Uterus (tissue), 3 donors: ENCODE measurements at regions not wholly inside any gene's neighbourhood (a gene's known extent, or its start where the extent isn't known, plus 50 kb on each side); places are given as distances from the start of the nearest gene placed in this dataset.
A peak's percentile ranks its signal among the peaks of the same experiment; 100 is the strongest.
"Not testable (repeated sequence)": the region's sequence is repeated elsewhere in the genome, so short reads cannot be mapped to it uniquely, and the experiment has no call there.

Experiments used
- DNase-seq, 2 donors: peaks; one replicate each; pipeline ENCODE4 v3.0.0-alpha.2; 2019 to 2020
- H3K27ac ChIP-seq, 2 donors: fragments of 200-600 bp; sonication (generic); 1 replicate in 1 of 2; 2 replicates in 1 of 2; pipeline ENCODE4 v1.5.1; 2016 to 2018
- H3K27me3 ChIP-seq, 2 donors: fragments of 200-600 bp; sonication (generic); one replicate each; pipeline ENCODE4 v1.5.1; 2018 to 2019; ENCODE audit warnings: control low read depth in 1 of 2
- H3K36me3 ChIP-seq, 2 donors: fragments of 200-600 bp; sonication (generic); one replicate each; pipeline ENCODE4 v1.5.1; 2019; ENCODE audit warnings: control low read depth in 1 of 2
- H3K4me1 ChIP-seq, 2 donors: fragments of 200-600 bp; sonication (generic); one replicate each; pipeline ENCODE4 v1.5.1; 2018 to 2019; ENCODE audit warnings: control low read depth in 1 of 2
- H3K4me3 ChIP-seq, 2 donors: fragments of 200-600 bp; sonication (generic); 1 replicate in 1 of 2; 2 replicates in 1 of 2; pipeline ENCODE4 v1.5.1; 2018 to 2019; ENCODE audit warnings: mild to moderate bottlenecking in 1 of 2
- H3K9me3 ChIP-seq, 2 donors: fragments of 200-600 bp; sonication (generic); one replicate each; pipeline ENCODE4 v1.5.1; 2019; ENCODE audit warnings: control low read depth in 1 of 2
- POLR2A ChIP-seq, 2 donors: fragments of 450-650 bp; IDR thresholded peaks; one replicate each; pipeline ENCODE4 v1.6.1; 2016; ENCODE audit warnings: antibody characterized with exemption in 2 of 2, mild to moderate bottlenecking in 1 of 2, moderate library complexity in 1 of 2
- intact Hi-C: fragments of 100-400 bp; cut with DNase I; formaldehyde crosslinking; loops from one replicate; pipeline ENCODE4 v1.15.1; 2023; ENCODE audit warnings: low total_unique reads
- TF ChIP-seq, protein P1 (sequence below), 4 experiments: fragments of 200-600 bp in 2 of 4; fragments of 450-650 bp in 2 of 4; sonication (generic) in 2 of 4; IDR thresholded peaks; one replicate each; pipeline ENCODE4 v1.5.1; 2016 to 2019; ENCODE audit warnings: antibody characterized with exemption in 4 of 4, mild to moderate bottlenecking in 2 of 4, moderate library complexity in 1 of 4
- donor health status: DM: yes; HTN: yes; CAD: no.

DNA sequence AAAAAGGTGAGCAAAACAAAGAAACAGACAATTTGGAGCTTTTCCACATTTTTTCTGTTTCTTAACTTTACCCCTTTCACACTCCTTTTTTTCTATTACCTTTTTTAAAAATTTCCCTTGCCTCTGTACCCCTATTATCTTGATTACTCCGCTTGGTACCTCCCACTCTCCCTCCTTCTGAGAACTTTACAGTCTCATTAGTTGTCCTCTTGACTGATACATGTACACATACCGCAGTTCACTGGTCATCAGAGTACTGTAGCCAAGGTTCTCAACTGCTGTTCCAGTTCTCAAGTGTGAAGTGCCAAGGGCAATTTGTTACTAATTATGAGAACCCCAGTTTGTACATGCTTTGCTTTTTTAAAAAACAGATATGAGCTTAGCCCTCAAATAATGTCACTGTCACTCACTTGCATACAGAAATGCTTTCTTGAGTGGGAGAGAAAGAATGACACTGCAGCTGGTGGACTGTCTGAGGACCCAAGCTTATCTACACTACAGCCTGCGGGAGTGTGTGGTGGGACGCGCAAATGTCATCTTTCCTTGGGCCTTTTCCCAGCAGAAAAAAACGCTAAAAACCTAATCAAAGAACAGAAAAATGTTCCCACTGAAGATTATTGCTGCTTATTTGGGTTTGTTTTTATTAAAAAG is 160.8 kb downstream of the DISP1 start:
- H3K9me3 ChIP-seq = no peaks in the 10 kb centered on the region
- DNase-seq = no peak
- no peaks in the 10 kb centered on the region for H3K27me3 ChIP-seq
- peaks cover 4 to 6% of the 10 kb centered on the region in 2 donors for H3K4me1 ChIP-seq
- no peaks in the 10 kb centered on the region for H3K36me3 ChIP-seq
- no peak overlapping the region for H3K4me3 ChIP-seq
- intact Hi-C loops = no loop called here
- TF ChIP-seq POLR2A (IDR thresholded peaks at IDR 0.05) = no peak
- TF ChIP-seq, protein P1, sequence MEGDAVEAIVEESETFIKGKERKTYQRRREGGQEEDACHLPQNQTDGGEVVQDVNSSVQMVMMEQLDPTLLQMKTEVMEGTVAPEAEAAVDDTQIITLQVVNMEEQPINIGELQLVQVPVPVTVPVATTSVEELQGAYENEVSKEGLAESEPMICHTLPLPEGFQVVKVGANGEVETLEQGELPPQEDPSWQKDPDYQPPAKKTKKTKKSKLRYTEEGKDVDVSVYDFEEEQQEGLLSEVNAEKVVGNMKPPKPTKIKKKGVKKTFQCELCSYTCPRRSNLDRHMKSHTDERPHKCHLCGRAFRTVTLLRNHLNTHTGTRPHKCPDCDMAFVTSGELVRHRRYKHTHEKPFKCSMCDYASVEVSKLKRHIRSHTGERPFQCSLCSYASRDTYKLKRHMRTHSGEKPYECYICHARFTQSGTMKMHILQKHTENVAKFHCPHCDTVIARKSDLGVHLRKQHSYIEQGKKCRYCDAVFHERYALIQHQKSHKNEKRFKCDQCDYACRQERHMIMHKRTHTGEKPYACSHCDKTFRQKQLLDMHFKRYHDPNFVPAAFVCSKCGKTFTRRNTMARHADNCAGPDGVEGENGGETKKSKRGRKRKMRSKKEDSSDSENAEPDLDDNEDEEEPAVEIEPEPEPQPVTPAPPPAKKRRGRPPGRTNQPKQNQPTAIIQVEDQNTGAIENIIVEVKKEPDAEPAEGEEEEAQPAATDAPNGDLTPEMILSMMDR (IDR thresholded peaks at IDR 0.05) = no peak
- peak overlapping the region; percentile 47 to 52 for H3K27ac ChIP-seq

DNA sequence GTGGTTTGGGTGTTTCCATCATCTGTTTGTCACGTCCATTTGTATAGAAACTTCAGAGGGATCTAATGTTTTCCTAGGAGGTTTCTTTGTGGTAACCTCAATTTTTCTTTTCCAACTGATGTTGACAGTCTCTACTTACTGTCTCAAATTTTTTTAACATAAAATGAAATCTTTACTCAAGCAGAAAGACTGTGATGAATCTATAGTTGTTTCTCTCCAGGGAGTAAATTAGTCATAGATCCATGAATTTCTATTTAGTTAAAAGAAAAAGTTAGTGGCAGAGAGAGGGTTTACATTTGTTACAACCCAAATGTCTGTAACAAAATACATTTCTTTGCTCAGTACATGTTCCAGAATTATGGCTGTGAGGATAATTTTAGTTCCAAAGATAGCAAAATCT is 161.6 kb downstream of the DISP1 start:
- intact Hi-C loops = no loop called here
- DNase-seq = no peak
- Histone ChIP-seq H3K4me3 (no peak overlapping the region), H3K4me1 (peaks cover 4 to 6% of the 10 kb centered on the region in 2 donors), H3K27me3 (no peaks in the 10 kb centered on the region), H3K36me3 (no peaks in the 10 kb centered on the region), H3K27ac (peak overlapping the region; percentile 47 to 52), H3K9me3 (no peaks in the 10 kb centered on the region)
- TF ChIP-seq, protein P1 (IDR thresholded peaks at IDR 0.05) = no peak
- TF ChIP-seq POLR2A (IDR thresholded peaks at IDR 0.05) = no peak

DNA sequence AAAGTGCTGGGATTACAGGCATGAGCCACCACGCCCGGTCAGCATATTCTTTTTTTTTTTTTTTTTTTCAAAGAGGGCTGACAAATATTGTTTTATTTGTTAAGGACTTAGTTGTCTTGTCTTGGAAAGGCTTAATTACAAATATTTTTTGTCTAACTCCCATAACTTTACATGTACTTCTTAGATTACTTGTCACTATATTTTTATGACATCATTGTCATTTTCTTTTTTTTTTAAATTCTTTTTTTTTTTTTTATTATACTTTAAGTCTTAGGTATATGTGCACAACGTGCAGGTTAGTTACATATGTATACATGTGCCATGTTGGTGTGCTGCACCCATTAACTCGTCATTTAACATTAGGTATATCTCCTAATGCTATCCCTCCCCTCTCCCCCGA is 162.5 kb downstream of the DISP1 start:
- DNase-seq, intact Hi-C loops, H3K27ac ChIP-seq, H3K4me3 ChIP-seq, H3K27me3 ChIP-seq, H3K4me1 ChIP-seq, H3K9me3 ChIP-seq, H3K36me3 ChIP-seq: not testable (repeated sequence)

DNA sequence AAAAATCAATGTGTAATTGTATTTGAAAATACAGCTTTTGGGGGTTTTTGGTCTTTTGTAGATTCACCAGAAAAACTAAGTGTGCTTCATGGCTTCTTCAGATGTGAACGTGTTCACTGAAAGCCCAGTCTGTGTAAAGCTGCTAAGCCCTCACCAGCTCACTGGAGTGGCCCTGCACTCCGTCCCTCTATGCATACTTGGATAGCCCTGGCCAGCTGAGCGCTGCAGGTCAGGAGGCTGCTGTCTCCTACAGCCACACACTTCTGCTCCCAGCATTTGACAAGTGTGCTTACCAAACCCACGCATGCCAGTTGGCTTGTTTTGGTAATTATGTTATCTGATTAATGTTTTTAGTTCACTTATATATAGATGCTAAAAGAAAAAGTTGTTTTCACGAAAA is 163.5 kb downstream of the TLR5 start:
- Histone ChIP-seq H3K27me3 (no peaks in the 10 kb centered on the region), H3K27ac (no peak overlapping the region), H3K4me1 (peaks cover 4 to 6% of the 10 kb centered on the region in 2 donors), H3K9me3 (no peaks in the 10 kb centered on the region), H3K36me3 (no peaks in the 10 kb centered on the region), H3K4me3 (no peak overlapping the region)
- intact Hi-C loops = no loop called here
- TF ChIP-seq, protein P1 (IDR thresholded peaks at IDR 0.05) = no peak
- no peak for TF ChIP-seq POLR2A (IDR thresholded peaks at IDR 0.05)
- DNase-seq = no peak

DNA sequence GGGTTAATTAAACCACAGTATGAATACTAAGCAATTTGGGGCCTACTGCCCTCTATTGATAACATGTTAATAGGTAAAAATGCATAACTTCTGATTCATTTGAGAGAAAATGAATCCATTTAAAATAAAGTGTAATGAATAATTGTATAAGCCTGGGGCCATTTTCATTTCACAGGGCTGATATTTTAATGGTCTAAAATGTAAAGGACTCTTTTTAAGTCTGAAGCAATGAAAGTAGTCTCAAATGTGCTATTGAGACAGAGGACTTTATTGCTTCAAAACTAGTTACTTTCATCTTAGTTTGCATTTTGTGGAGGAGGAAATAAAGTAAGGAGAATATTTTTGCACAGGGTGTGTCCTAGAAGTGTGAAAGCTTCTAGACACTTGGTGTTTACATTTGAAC is 155.4 kb downstream of the TLR5 start:
- H3K27ac ChIP-seq = no peak overlapping the region
- no peak for TF ChIP-seq POLR2A (IDR thresholded peaks at IDR 0.05)
- TF ChIP-seq, protein P1 (IDR thresholded peaks at IDR 0.05) = no peak
- no peaks in the 10 kb centered on the region for H3K4me1 ChIP-seq
- intact Hi-C loops = no loop called here
- DNase-seq = no peak
- no peak overlapping the region for H3K4me3 ChIP-seq
- no peaks in the 10 kb centered on the region for H3K36me3 ChIP-seq
- H3K9me3 ChIP-seq = no peaks in the 10 kb centered on the region
- H3K27me3 ChIP-seq = no peaks in the 10 kb centered on the region

DNA sequence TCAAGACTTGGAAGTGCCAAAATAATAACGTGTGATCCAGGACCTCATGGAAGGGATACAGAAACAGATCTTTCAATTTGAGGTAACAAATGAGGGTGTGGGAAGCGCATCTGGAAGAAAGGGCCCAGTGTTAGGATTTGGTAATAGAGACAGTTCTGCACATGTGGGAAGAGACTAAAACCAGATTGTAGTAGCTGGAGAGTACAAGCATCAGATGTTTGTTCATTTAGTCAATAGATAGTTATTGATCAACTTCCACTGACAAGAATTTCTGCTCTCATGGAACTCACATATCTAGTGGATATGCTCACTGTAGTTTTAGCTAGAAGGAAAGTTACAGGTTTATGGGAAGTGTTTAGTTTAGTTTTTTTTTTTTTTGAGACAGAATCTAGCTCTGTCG is 153.6 kb downstream of the TLR5 start:
- H3K27me3 ChIP-seq = no peaks in the 10 kb centered on the region
- H3K9me3 ChIP-seq = no peaks in the 10 kb centered on the region
- intact Hi-C loops = no loop called here
- H3K4me1 ChIP-seq = no peaks in the 10 kb centered on the region
- no peak overlapping the region for H3K4me3 ChIP-seq
- no peaks in the 10 kb centered on the region for H3K36me3 ChIP-seq
- H3K27ac ChIP-seq = no peak overlapping the region
- DNase-seq = no peak
- no peak for TF ChIP-seq POLR2A (IDR thresholded peaks at IDR 0.05)
- TF ChIP-seq, protein P1 (IDR thresholded peaks at IDR 0.05) = no peak
